ENCODE measurements at regions not wholly inside any gene's neighbourhood (a gene's known extent, or its start where the extent isn't known, plus 50 kb on each side); places are given as distances from the start of the nearest gene placed in this dataset.
A peak's percentile ranks its signal among the peaks of the same experiment; 100 is the strongest.

- peak; percentile 18; the same call in 1 of the 2 replicates for TF ChIP-seq CREB1 (CRISPR knock-in tag; IDR thresholded peaks at IDR 0.05; ENCODE audit: low read depth)
- no peak for TF ChIP-seq EZH2 (IDR thresholded peaks at IDR 0.05; ENCODE audit: low read depth, unreplicated experiment)
Observed at GRCh38 chr7:45259966-45260646, 102.5 kb downstream of the RAMP3 start (continued).

- H3F3A ChIP-seq (replicated peaks; ENCODE audit: low read depth) = no peaks in the 10 kb centered on the region
- no peaks in the 10 kb centered on the region for H3K4me1 ChIP-seq (ENCODE audit: insufficient read depth)
- DNase-seq (ENCODE audit: low spot score) = peak; percentile 12
- H3K4me3 ChIP-seq = no peak overlapping the region
- peak; percentile 58 for ATAC-seq
- peaks cover 10% of the 10 kb centered on the region; the same call in 1 of the 2 replicates for H3K9me2 ChIP-seq (ENCODE audit: insufficient read depth)
- peaks cover 2% of the 10 kb centered on the region for H3K27me3 Mint-ChIP-seq (ENCODE audit: insufficient read depth, low read depth, poor library complexity)
- H3K4me1 Mint-ChIP-seq = no peaks in the 10 kb centered on the region
- H3K79me2 ChIP-seq (replicated peaks; ENCODE audit: insufficient read depth) = no peaks in the 10 kb centered on the region
- no peak for TF ChIP-seq STAT1 (IDR thresholded peaks at IDR 0.05; ENCODE audit: unreplicated experiment)
- TF ChIP-seq, protein P1, sequence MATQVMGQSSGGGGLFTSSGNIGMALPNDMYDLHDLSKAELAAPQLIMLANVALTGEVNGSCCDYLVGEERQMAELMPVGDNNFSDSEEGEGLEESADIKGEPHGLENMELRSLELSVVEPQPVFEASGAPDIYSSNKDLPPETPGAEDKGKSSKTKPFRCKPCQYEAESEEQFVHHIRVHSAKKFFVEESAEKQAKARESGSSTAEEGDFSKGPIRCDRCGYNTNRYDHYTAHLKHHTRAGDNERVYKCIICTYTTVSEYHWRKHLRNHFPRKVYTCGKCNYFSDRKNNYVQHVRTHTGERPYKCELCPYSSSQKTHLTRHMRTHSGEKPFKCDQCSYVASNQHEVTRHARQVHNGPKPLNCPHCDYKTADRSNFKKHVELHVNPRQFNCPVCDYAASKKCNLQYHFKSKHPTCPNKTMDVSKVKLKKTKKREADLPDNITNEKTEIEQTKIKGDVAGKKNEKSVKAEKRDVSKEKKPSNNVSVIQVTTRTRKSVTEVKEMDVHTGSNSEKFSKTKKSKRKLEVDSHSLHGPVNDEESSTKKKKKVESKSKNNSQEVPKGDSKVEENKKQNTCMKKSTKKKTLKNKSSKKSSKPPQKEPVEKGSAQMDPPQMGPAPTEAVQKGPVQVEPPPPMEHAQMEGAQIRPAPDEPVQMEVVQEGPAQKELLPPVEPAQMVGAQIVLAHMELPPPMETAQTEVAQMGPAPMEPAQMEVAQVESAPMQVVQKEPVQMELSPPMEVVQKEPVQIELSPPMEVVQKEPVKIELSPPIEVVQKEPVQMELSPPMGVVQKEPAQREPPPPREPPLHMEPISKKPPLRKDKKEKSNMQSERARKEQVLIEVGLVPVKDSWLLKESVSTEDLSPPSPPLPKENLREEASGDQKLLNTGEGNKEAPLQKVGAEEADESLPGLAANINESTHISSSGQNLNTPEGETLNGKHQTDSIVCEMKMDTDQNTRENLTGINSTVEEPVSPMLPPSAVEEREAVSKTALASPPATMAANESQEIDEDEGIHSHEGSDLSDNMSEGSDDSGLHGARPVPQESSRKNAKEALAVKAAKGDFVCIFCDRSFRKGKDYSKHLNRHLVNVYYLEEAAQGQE (IDR thresholded peaks at IDR 0.05; ENCODE audit: unreplicated experiment) = peak; percentile 83
- H3K27ac Mint-ChIP-seq = no peak overlapping the region
- no peak overlapping the region for H3K27ac ChIP-seq (ENCODE audit: low read depth)
- H3K4me2 ChIP-seq = no peak overlapping the region
- H4K20me1 ChIP-seq (replicated peaks; ENCODE audit: insufficient read depth) = no peaks in the 10 kb centered on the region
- H3K36me3 ChIP-seq (ENCODE audit: insufficient read depth) = no peaks in the 10 kb centered on the region
- H3K27me3 ChIP-seq (ENCODE audit: insufficient read depth) = no peaks in the 10 kb centered on the region
- H2AFZ ChIP-seq = no peak overlapping the region
- peaks cover 15% of the 10 kb centered on the region for H3K36me3 Mint-ChIP-seq (ENCODE audit: low read depth)
- H3K4me3 Mint-ChIP-seq = no peak overlapping the region
- H3K9me3 Mint-ChIP-seq = peaks cover 19% of the 10 kb centered on the region; the same call in 2 of the 3 replicates
Observed at GRCh38 chr7:45267262-45267661, 109.7 kb downstream of the RAMP3 start.

DNA sequence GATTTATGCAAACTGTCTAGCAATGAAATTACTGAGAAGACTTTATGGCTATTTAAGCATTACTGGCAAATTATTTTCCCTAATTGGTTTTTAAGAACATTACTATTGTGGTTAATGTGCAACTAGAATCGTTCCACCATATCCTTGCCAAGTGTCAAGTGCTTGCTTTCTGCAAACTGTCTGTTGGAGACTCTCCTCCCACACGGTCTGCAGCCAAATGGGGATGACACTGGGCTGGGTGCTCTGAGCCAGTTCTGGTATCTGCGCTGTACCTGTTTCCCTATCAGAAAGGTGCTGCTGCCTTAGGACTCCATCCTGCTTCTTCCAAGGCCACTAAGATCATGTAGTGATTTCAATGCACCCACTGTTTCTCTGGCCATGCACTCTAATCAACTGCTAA, 110.4 kb downstream of the RAMP3 start:
- no peaks in the 10 kb centered on the region for H3F3A ChIP-seq (replicated peaks; ENCODE audit: low read depth)
- Mint-ChIP-seq H3K27ac (no peak overlapping the region), H3K4me1 (no peaks in the 10 kb centered on the region), H3K36me3 (ENCODE audit: low read depth) (peaks cover 7% of the 10 kb centered on the region), H3K9me3 (peaks cover 12% of the 10 kb centered on the region; the same call in 2 of the 3 replicates), H3K4me3 (no peak overlapping the region), H3K27me3 (ENCODE audit: insufficient read depth, low read depth, poor library complexity) (peaks cover 2% of the 10 kb centered on the region)
- DNase-seq (ENCODE audit: low spot score) = no peak
- no peak for ATAC-seq
- H3K9me2 ChIP-seq (ENCODE audit: insufficient read depth) = peaks cover 10% of the 10 kb centered on the region; the same call in 1 of the 2 replicates
- H3K79me2 ChIP-seq (replicated peaks; ENCODE audit: insufficient read depth) = no peaks in the 10 kb centered on the region
- no peaks in the 10 kb centered on the region for H4K20me1 ChIP-seq (replicated peaks; ENCODE audit: insufficient read depth)
- no peak overlapping the region for H3K4me3 ChIP-seq
- H3K4me1 ChIP-seq (ENCODE audit: insufficient read depth) = no peaks in the 10 kb centered on the region
- H3K4me2 ChIP-seq = no peak overlapping the region
- H3K27me3 ChIP-seq (ENCODE audit: insufficient read depth) = no peaks in the 10 kb centered on the region
- no peak overlapping the region for H3K27ac ChIP-seq (ENCODE audit: low read depth)
- H3K36me3 ChIP-seq (ENCODE audit: insufficient read depth) = no peaks in the 10 kb centered on the region
- no peak overlapping the region for H2AFZ ChIP-seq
- TF ChIP-seq, protein P1 (IDR thresholded peaks at IDR 0.05; ENCODE audit: unreplicated experiment) = no peak
- TF ChIP-seq JUNB (IDR thresholded peaks at IDR 0.05; ENCODE audit: unreplicated experiment) (no peak), STAT1 (IDR thresholded peaks at IDR 0.05; ENCODE audit: unreplicated experiment) (no peak), ZNF114 (CRISPR knock-in tag; IDR thresholded peaks at IDR 0.05) (no peak), EZH2 (IDR thresholded peaks at IDR 0.05; ENCODE audit: low read depth, unreplicated experiment) (no peak), EZH2phosphoT487 (IDR thresholded peaks at IDR 0.05; ENCODE audit: unreplicated experiment) (no peak), NANOG (IDR thresholded peaks at IDR 0.05; ENCODE audit: borderline replicate concordance) (no peak), CTCF (conservative IDR thresholded peaks at IDR 0.05; ENCODE audit: low read depth in 2 of 2) (no peak), ZNF331 (CRISPR knock-in tag; IDR thresholded peaks at IDR 0.05; ENCODE audit: low read depth) (no peak), ETS1 (IDR thresholded peaks at IDR 0.05) (no peak), CREB1 (CRISPR knock-in tag; IDR thresholded peaks at IDR 0.05; ENCODE audit: low read depth) (no peak)

Measured in GM23338 (cell line).